GM12873 (cell line): ENCODE measurements at regions not wholly inside any gene's neighbourhood (a gene's known extent, or its start where the extent isn't known, plus 50 kb on each side); places are given as distances from the start of the nearest gene placed in this dataset.

Experiments
- TF ChIP-seq, protein P1 (sequence below): IDR thresholded peaks from 2 replicates; pipeline ENCODE4 v1.5.1; 2012; ENCODE audit warnings: low read depth, mild to moderate bottlenecking, moderate library complexity, low read length, control low read depth; ENCODE audit not compliant: insufficient read depth; ENCODE audit errors: missing control alignments

GRCh38 chr5:44511596-44511995, 122.4 kb upstream of the FGF10 start:
- TF ChIP-seq, protein P1, sequence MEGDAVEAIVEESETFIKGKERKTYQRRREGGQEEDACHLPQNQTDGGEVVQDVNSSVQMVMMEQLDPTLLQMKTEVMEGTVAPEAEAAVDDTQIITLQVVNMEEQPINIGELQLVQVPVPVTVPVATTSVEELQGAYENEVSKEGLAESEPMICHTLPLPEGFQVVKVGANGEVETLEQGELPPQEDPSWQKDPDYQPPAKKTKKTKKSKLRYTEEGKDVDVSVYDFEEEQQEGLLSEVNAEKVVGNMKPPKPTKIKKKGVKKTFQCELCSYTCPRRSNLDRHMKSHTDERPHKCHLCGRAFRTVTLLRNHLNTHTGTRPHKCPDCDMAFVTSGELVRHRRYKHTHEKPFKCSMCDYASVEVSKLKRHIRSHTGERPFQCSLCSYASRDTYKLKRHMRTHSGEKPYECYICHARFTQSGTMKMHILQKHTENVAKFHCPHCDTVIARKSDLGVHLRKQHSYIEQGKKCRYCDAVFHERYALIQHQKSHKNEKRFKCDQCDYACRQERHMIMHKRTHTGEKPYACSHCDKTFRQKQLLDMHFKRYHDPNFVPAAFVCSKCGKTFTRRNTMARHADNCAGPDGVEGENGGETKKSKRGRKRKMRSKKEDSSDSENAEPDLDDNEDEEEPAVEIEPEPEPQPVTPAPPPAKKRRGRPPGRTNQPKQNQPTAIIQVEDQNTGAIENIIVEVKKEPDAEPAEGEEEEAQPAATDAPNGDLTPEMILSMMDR, result no peak

- TF ChIP-seq, protein P1, result no peak
Observed at GRCh38 chr5:44506561-44506960, 117.3 kb upstream of the FGF10 start.

- TF ChIP-seq, protein P1, result no peak
Observed at GRCh38 chr5:44499381-44499780, 110.2 kb upstream of the FGF10 start.

- TF ChIP-seq, protein P1, result no peak
Observed at GRCh38 chr5:44497606-44498005, 108.4 kb upstream of the FGF10 start.

DNA sequence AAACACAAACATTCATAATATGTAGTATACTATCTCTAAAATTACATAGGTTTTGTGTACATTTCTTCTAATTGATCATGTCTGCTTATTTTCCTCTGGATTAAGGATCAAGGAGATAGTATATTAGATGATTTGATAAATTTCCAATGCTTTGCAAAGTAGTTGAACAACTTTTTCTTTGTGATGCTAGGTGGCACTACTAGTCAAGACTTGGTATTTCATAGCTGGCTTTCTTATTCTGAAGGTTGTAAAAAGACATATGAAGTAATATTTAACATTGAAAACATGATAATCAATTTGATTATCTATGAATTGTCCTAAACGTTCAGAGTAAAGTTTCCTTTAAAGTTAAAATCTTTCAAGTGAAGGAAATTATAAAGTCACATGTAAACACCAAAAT, 106.1 kb upstream of the FGF10 start:
- TF ChIP-seq, protein P1, result no peak

GRCh38 chr5:44489759-44490158, 100.5 kb upstream of the FGF10 start:
- TF ChIP-seq, protein P1, result no peak

DNA sequence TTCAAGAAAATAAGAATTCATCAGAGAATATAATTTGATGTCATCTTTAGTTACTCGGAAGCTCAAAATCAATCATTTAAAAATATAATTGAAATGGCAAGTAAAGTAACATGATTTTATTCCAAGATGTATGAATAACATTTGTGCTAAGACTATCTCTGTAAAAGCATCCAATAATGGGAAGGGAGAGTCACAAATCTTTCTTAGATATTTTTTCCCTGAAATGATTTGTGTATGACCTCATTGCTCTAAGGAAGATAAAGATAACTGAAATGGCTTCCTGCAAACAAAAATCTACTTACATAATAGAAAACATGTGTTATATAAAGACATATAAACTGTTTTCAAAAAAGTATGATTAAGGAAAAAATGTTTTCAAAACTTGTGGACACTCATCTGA, 97.4 kb upstream of the FGF10 start:
- TF ChIP-seq, protein P1, result no peak
